Esophagus muscularis mucosa (tissue), 4 donors: ENCODE measurements at regions not wholly inside any gene's neighbourhood (a gene's known extent, or its start where the extent isn't known, plus 50 kb on each side); places are given as distances from the start of the nearest gene placed in this dataset.

Source experiments
- DNase-seq: peaks from one replicate; pipeline ENCODE4 v3.0.0-alpha.2; 2017; ENCODE audit errors: extremely low spot score
- H3K27ac ChIP-seq, 4 donors: fragments of 200-600 bp; sonication (generic); replicated peaks in 1 of 4; 1 replicate in 3 of 4; 2 replicates in 1 of 4; pipeline ENCODE4 v1.5.1; 2016 to 2019; ENCODE audit warnings: mild to moderate bottlenecking in 1 of 4
- H3K27me3 ChIP-seq, 4 donors: fragments of 200-600 bp; sonication (generic); one replicate each; pipeline versions ENCODE4 v1.5.1 to v1.6.0; 2016 to 2019
- H3K36me3 ChIP-seq, 4 donors: fragments of 200-600 bp; sonication (generic); one replicate each; pipeline ENCODE4 v1.5.1; 2016 to 2019
- H3K4me1 ChIP-seq, 4 donors: fragments of 200-600 bp; sonication (generic); one replicate each; pipeline ENCODE4 v1.5.1; 2016 to 2019
- H3K4me3 ChIP-seq, 4 donors: fragments of 200-600 bp; sonication (generic); 1 replicate in 2 of 4; 2 replicates in 2 of 4; pipeline ENCODE4 v1.5.1; 2016 to 2019; ENCODE audit warnings: mild to moderate bottlenecking in 4 of 4, moderate library complexity in 1 of 4
- H3K9me3 ChIP-seq, 4 donors: fragments of 200-600 bp; sonication (generic); 1 replicate in 3 of 4; 2 replicates in 1 of 4; pipeline ENCODE4 v1.5.1; 2016 to 2019
- EP300 ChIP-seq: sonication (generic); formaldehyde crosslinking; IDR thresholded peaks from one replicate; pipeline ENCODE4 v1.6.1; 2017; ENCODE audit warnings: antibody characterized with exemption
- POLR2A ChIP-seq: fragments of 450-650 bp; IDR thresholded peaks from one replicate; pipeline ENCODE4 v1.6.1; 2017; ENCODE audit warnings: antibody characterized with exemption, moderate library complexity, mild to moderate bottlenecking, low read depth
- POLR2AphosphoS5 ChIP-seq, 2 donors: sonication (generic); formaldehyde crosslinking; IDR thresholded peaks; one replicate each; pipeline ENCODE4 v1.6.1; 2017; ENCODE audit warnings: antibody characterized with exemption in 2 of 2
- WGBS: methylation state at CpG from one replicate; pipeline ENCODE4 v1.1.5; 2018; 5-methylcytosine and 5-hydroxymethylcytosine counted together
- intact Hi-C: fragments of 100-400 bp; cut with DNase I; formaldehyde crosslinking; loops from one replicate; pipeline ENCODE4 v1.15.1; 2023
- TF ChIP-seq, protein P1 (sequence below), 3 experiments: fragments of 200-600 bp in 2 of 3; fragments of 450-650 bp in 1 of 3; sonication (generic) in 2 of 3; IDR thresholded peaks; one replicate each; pipeline ENCODE4 v1.5.1; 2017 to 2019; ENCODE audit warnings: antibody characterized with exemption in 3 of 3, mild to moderate bottlenecking in 2 of 3, moderate library complexity in 1 of 3

DNA sequence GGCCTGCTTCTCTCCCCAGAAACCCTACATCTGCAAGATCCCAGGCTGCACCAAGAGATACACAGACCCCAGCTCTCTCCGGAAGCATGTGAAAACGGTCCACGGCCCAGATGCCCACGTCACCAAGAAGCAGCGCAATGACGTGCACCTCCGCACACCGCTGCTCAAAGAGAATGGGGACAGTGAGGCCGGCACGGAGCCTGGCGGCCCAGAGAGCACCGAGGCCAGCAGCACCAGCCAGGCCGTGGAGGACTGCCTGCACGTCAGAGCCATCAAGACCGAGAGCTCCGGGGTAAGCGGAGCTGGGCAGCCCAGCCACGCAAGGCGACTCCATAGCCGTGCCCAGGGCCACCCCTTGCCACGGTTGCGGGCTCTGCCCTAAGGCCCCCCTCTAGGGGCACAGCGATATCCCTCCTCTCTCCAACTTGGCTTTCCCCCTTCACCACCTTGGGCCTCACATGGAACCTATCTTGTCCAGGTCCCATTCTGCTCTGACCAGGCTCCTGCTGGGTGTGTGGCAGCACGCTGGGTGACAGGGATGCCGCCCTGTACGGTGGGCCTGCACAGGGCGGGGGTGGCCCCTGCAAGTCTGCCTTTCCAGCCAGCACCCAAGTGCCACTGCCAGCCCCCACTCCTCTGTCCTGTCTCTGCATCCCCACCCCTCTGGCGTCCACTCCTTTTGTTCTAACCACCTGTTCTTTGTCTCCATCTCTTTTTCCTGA, 248.9 kb downstream of the GLI2 start:
- Histone ChIP-seq H3K9me3 (no peaks in the 10 kb centered on the region), H3K27ac (no peak overlapping the region), H3K4me3 (no peak overlapping the region), H3K4me1 (peaks cover 0 to 4% (median 0%) of the 10 kb centered on the region in 4 donors), H3K36me3 (peaks cover 0 to 85% (median 48%) of the 10 kb centered on the region in 4 donors), H3K27me3 (no peaks in the 10 kb centered on the region)
- no peak for DNase-seq
- intact Hi-C loops: no loop called here
- no peak for TF ChIP-seq POLR2A
- no peak for TF ChIP-seq POLR2AphosphoS5 (IDR thresholded peaks at IDR 0.05)
- no peak for TF ChIP-seq EP300
- TF ChIP-seq, protein P1, sequence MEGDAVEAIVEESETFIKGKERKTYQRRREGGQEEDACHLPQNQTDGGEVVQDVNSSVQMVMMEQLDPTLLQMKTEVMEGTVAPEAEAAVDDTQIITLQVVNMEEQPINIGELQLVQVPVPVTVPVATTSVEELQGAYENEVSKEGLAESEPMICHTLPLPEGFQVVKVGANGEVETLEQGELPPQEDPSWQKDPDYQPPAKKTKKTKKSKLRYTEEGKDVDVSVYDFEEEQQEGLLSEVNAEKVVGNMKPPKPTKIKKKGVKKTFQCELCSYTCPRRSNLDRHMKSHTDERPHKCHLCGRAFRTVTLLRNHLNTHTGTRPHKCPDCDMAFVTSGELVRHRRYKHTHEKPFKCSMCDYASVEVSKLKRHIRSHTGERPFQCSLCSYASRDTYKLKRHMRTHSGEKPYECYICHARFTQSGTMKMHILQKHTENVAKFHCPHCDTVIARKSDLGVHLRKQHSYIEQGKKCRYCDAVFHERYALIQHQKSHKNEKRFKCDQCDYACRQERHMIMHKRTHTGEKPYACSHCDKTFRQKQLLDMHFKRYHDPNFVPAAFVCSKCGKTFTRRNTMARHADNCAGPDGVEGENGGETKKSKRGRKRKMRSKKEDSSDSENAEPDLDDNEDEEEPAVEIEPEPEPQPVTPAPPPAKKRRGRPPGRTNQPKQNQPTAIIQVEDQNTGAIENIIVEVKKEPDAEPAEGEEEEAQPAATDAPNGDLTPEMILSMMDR (IDR thresholded peaks at IDR 0.05): no peak
- WGBS: 96% methylated on average over 28 of the region's 28 CpGs

DNA sequence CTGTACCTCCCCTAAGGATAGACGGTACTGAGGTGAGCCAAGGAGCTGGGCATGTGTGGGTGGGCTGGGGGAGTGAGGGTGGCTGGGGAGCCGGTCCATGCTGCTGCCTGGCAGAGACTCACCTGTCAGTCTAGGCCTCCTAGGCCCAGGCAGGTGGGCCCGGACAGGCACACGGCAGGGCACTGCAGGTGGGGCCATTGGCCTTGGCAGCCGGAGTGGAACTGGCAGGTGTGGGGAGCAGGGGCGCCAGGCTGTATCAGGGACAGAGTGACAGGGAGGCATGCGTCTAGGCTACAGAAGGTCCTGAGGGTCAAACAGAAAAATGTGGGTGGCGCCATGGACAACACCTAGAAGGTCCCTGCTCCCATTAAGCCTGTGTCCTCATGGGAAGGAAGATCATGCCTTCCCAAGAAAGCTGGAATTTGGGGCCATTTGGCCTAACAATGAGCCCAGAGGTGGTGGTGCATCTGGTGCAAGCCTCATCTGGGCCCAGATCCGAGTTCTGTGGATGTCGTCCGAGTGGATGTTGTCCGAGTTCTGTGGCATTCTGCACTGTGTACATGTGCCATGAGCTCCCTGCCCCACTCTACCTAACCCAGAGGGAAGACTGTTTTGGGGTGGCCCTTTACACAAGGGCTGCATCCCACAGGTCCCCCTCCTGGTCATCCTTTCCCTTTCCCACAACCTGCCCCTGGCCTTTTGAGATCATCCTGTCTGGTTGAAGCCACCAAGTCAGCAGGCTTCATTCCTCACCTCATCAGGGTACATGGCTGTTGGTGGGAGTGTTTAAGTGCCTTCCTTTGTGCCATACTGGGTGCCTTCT, 249.7 kb downstream of the GLI2 start:
- TF ChIP-seq POLR2AphosphoS5 (IDR thresholded peaks at IDR 0.05) (no peak), POLR2A (no peak), EP300 (no peak)
- TF ChIP-seq, protein P1 (IDR thresholded peaks at IDR 0.05): no peak
- Histone ChIP-seq H3K4me1 (peaks cover 0 to 4% (median 0%) of the 10 kb centered on the region in 4 donors), H3K27me3 (no peaks in the 10 kb centered on the region), H3K27ac (no peak overlapping the region), H3K9me3 (no peaks in the 10 kb centered on the region), H3K36me3 (peaks cover 0 to 85% (median 53%) of the 10 kb centered on the region in 4 donors), H3K4me3 (no peak overlapping the region)
- intact Hi-C loops: no loop called here
- WGBS: 91% methylated on average over 12 of the region's 12 CpGs
- DNase-seq: no peak

DNA sequence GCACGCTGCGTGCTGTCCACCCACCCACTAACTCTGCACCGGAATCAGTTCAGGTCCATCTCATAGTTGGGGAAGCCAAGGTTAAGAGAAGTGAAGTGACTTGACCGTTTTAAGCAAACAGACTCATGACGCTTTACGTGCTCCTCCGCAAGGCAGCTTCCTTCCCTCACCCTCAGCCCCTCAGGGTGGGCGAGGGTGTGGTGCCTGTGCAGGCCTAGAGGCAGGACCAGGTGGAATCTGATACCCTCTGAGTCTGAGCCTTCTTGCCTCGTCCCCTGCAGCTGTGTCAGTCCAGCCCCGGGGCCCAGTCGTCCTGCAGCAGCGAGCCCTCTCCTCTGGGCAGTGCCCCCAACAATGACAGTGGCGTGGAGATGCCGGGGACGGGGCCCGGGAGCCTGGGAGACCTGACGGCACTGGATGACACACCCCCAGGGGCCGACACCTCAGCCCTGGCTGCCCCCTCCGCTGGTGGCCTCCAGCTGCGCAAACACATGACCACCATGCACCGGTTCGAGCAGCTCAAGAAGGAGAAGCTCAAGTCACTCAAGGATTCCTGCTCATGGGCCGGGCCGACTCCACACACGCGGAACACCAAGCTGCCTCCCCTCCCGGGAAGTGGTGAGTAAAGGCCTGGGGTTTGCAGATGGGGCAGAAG, 250.5 kb downstream of the GLI2 start:
- Histone ChIP-seq H3K27ac (no peak overlapping the region), H3K4me1 (peaks cover 0 to 4% (median 0%) of the 10 kb centered on the region in 4 donors), H3K9me3 (no peaks in the 10 kb centered on the region), H3K27me3 (no peaks in the 10 kb centered on the region), H3K36me3 (peaks cover 0 to 91% (median 57%) of the 10 kb centered on the region in 4 donors), H3K4me3 (no peak overlapping the region)
- intact Hi-C loops: no loop called here
- 81% methylated on average over 8 of the region's 27 CpGs for WGBS
- TF ChIP-seq POLR2A: no peak
- TF ChIP-seq POLR2AphosphoS5 (IDR thresholded peaks at IDR 0.05): no peak
- no peak for TF ChIP-seq EP300
- DNase-seq: no peak

DNA sequence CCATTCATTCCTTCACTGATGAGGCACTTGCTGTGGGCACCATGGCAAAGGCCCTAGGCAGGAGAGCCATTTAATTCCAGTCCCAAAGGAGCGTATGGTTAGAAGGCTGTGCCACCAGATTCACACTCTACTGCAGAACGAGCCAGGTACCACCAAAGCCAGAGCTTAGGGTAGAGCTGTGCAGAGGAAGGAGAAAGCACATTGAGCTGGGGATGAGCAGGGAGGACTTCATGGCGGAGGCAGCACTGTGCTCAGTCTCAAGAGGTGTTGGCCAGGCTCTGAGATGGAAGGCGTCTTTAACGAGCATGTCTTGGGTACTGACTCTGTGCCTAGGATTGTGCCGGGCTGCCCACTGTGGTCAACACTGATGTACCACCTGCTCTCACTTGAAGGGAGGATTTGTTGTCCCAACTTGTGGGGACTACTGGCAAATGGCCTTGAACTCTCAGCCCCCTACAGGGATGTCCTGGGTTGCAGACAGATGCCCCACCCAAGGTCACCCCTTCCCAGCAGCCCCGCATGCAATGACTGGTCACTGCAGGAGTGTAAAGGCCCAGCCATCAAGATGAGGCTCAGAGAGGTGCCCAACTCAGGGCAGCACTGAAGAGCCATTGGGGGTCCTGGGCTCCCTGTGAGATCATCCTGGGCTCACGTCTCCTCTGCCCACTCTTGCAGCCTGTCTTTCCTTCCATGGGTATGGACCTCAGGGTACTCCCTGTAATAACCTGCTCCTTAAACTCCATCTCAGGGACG, 251.4 kb downstream of the GLI2 start:
- H3K4me1 ChIP-seq: peaks cover 0 to 4% (median 0%) of the 10 kb centered on the region in 4 donors
- intact Hi-C loops: no loop called here
- H3K36me3 ChIP-seq: peaks cover 0 to 98% (median 59%) of the 10 kb centered on the region in 4 donors
- no peak for DNase-seq
- no peak overlapping the region for H3K27ac ChIP-seq
- H3K9me3 ChIP-seq: no peaks in the 10 kb centered on the region
- 96% methylated on average over 5 of the region's 9 CpGs for WGBS
- TF ChIP-seq EP300: no peak
- TF ChIP-seq, protein P1 (IDR thresholded peaks at IDR 0.05): no peak
- TF ChIP-seq POLR2A: no peak
- no peak for TF ChIP-seq POLR2AphosphoS5 (IDR thresholded peaks at IDR 0.05)
- H3K27me3 ChIP-seq: no peaks in the 10 kb centered on the region
- H3K4me3 ChIP-seq: no peak overlapping the region
